Breast epithelium (tissue), 3 donors: ENCODE measurements at regions not wholly inside any gene's neighbourhood (a gene's known extent, or its start where the extent isn't known, plus 50 kb on each side); places are given as distances from the start of the nearest gene placed in this dataset.

Experiments used
- POLR2A ChIP-seq: fragments of 450-650 bp; IDR thresholded peaks from one replicate; pipeline ENCODE4 v1.6.1; 2016; ENCODE audit warnings: antibody characterized with exemption, mild to moderate bottlenecking, moderate library complexity
- POLR2AphosphoS5 ChIP-seq, 3 donors: sonication (generic); formaldehyde crosslinking; IDR thresholded peaks; one replicate each; pipeline ENCODE4 v1.6.1; 2017; ENCODE audit warnings: antibody characterized with exemption in 3 of 3
- TF ChIP-seq, protein P1 (sequence below), 3 donors: fragments of 450-650 bp; IDR thresholded peaks; one replicate each; pipeline ENCODE4 v1.5.1; 2016 to 2017; ENCODE audit warnings: antibody characterized with exemption in 3 of 3, mild to moderate bottlenecking in 3 of 3, moderate library complexity in 3 of 3

DNA sequence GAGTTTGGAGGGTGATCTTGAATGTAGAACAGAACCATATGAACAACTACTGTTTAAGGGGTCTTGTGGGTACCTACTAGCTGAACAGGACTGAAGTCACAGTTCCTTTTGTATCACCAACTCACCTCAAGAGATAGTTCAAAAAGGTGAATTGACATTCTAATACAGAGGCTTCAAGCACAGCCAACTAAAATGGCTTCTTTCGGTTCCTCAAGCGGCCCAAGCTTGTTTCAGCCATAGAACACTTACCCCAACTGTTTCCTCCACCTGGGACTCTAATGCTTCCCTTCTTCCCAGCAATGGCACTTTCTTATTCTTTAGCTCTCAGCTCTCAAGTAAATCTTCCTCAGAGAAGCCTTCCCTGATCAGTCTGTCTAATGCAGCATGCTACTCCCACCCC lies 277.5 kb upstream of the GK2 start:
- no peak for TF ChIP-seq POLR2AphosphoS5 (IDR thresholded peaks at IDR 0.05)
- TF ChIP-seq, protein P1, sequence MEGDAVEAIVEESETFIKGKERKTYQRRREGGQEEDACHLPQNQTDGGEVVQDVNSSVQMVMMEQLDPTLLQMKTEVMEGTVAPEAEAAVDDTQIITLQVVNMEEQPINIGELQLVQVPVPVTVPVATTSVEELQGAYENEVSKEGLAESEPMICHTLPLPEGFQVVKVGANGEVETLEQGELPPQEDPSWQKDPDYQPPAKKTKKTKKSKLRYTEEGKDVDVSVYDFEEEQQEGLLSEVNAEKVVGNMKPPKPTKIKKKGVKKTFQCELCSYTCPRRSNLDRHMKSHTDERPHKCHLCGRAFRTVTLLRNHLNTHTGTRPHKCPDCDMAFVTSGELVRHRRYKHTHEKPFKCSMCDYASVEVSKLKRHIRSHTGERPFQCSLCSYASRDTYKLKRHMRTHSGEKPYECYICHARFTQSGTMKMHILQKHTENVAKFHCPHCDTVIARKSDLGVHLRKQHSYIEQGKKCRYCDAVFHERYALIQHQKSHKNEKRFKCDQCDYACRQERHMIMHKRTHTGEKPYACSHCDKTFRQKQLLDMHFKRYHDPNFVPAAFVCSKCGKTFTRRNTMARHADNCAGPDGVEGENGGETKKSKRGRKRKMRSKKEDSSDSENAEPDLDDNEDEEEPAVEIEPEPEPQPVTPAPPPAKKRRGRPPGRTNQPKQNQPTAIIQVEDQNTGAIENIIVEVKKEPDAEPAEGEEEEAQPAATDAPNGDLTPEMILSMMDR (IDR thresholded peaks at IDR 0.05), result no peak
- no peak for TF ChIP-seq POLR2A
